H7 (cell line): ENCODE measurements at regions not wholly inside any gene's neighbourhood (a gene's known extent, or its start where the extent isn't known, plus 50 kb on each side); places are given as distances from the start of the nearest gene placed in this dataset.
A peak's percentile ranks its signal among the peaks of the same experiment; 100 is the strongest.

Source experiments
- DNase-seq: peaks from one replicate; pipeline ENCODE4 v3.0.0; 2012
- H3K27me3 ChIP-seq: 2 replicates; pipeline ENCODE4 v1.6.0; 2011; ENCODE audit warnings: mild to moderate bottlenecking, low read length; ENCODE audit not compliant: control insufficient read depth, insufficient read depth
- H3K36me3 ChIP-seq: replicated peaks from 2 replicates; pipeline ENCODE4 v1.5.1; 2011; ENCODE audit warnings: low read length; ENCODE audit not compliant: control insufficient read depth, insufficient read depth
- H3K4me3 ChIP-seq: 2 replicates; pipeline ENCODE4 v1.5.1; 2011; ENCODE audit warnings: low read depth, mild to moderate bottlenecking, control low read depth, low read length, moderate library complexity; ENCODE audit not compliant: insufficient read depth

DNA sequence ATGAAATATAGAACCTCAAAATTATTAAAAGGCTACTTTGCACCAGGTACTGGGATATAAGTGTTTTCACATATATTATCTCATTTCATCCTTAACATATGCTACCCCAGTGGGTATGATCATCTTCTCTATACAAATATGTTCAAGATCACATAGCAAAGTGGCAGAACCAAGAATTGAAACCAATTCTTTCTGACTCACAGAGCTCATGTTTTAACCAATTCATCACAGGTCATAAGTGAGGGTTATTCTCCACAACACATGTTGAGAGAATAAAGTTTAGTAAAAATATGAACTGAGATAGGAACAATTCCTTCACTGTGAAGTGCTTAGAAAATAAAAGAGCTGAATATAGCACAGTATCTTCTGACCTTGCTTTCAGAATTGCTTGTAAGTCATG is 442.9 kb upstream of the RASGEF1B start:
- no peak for DNase-seq
- no peak overlapping the region for H3K4me3 ChIP-seq
- no peaks in the 10 kb centered on the region for H3K36me3 ChIP-seq
- H3K27me3 ChIP-seq: no peaks in the 10 kb centered on the region

DNA sequence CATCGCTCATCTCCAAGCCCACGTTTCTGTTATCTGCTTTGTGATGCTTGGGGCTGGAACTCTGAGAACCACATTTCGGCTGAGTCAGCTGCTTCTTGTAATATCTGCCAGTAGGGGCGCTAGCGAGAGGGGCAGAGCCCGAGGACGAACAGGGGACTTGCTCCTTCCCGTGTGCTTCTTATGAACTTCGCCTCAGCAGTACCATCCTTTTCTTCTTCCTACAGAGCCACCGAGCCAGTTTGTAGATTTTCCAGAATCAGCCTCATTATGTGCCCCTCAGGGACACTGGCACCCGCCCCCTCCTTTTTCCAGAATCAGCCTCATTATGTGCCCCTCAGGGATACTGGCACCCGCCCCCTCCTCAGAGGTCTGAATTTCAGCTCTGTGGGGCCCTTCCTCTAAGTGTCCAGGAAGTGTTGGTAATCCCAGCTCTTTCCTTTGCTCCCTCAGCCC is 441.7 kb upstream of the RASGEF1B start:
- no peak overlapping the region for H3K4me3 ChIP-seq
- peak; percentile 67 for DNase-seq
- H3K36me3 ChIP-seq: no peaks in the 10 kb centered on the region
- H3K27me3 ChIP-seq: no peaks in the 10 kb centered on the region

DNA sequence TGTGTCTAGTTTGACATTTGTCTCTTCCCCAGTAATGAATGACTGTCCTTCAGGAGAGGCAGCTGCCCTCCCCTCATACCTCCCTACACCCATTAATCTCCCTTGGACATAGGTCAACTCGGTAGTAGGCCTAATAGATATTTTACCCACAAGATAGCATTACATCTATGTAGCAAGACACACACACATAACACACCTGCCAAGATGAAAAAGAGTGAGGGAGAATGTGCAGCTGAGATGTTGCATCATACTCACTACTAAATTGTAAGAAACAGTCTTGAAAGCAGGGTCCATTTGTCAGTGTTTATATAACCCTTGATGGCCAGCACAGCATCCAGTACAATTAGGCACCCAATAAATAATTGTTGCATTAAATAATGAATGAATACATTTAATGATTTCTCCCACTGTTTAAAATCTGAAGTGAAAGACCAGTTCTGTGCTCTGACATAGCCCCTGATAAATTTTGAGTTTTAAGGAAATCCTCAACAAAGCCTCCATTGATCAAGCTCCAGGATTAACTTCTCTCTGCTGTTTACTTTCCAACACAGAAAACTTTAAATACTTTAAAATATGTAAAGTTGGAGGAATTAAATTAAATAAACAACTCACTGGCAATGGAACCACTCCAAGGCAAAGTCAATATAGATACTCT is 440.8 kb upstream of the RASGEF1B start:
- Histone ChIP-seq H3K36me3 (no peaks in the 10 kb centered on the region), H3K4me3 (no peak overlapping the region), H3K27me3 (no peaks in the 10 kb centered on the region)
- no peak for DNase-seq

DNA sequence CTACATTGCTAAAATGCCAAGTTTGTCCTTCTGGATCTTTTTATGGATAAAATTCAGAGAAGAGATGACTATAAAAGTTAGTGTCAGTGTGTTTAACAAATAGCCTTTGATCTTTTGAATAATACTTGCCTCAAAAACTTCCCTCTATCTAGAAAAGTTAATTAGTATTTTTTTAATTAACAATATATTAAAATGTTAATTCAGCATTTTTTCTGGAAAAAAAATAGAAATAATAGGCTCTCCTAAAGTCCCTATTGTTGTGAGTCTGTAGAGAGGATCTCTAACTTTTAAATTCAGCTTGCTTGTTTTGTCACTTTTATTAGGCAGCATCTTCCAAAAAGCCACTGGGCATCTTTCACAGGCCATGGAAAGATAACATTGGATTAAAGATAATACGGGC is 435.2 kb upstream of the RASGEF1B start:
- Histone ChIP-seq H3K4me3 (no peak overlapping the region), H3K36me3 (no peaks in the 10 kb centered on the region), H3K27me3 (no peaks in the 10 kb centered on the region)
- no peak for DNase-seq

DNA sequence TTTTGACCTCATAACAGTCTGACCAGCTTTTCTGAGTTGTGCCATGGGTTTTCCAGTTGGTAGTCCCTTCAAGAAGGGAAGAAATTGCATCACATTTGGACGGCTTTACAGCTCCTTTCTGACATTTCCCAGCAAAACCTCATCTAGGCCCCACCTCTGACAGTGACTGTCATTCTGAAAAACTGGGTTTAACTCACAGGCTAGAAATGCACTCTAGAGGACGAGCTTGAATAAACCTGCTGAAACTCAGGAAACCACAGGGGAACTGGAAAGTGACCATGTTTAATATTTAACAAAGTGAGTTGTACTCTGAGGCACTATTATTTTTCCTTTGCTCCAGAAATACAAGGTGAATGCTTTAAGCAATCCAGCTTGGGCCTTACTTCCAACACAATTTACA is 434.3 kb upstream of the RASGEF1B start:
- no peak for DNase-seq

DNA sequence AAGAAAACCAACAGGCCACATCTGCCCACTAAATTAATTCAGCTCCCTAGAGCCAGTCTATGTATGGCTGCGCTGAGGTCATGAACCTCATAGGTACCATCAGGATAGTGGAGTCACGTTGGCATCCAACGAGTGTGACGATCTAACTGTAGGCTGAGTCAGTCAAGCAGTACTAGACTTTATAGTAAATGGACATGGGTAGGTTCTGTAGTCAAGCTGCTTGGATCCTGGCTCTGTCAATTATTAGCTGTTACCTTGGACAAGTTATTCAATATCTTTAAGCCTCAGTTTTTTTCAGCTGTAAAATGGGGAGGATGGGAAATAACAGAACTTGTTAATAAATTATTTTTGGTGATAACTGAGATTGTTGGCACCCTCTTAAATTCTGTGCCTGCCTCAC is 432.4 kb upstream of the RASGEF1B start:
- H3K4me3 ChIP-seq: no peak overlapping the region
- no peaks in the 10 kb centered on the region for H3K27me3 ChIP-seq
- no peak for DNase-seq
- no peaks in the 10 kb centered on the region for H3K36me3 ChIP-seq

More for the DNA sequence above, 434.3 kb upstream of the RASGEF1B start:
- Histone ChIP-seq H3K27me3 (no peaks in the 10 kb centered on the region), H3K36me3 (no peaks in the 10 kb centered on the region), H3K4me3 (no peak overlapping the region)

DNA sequence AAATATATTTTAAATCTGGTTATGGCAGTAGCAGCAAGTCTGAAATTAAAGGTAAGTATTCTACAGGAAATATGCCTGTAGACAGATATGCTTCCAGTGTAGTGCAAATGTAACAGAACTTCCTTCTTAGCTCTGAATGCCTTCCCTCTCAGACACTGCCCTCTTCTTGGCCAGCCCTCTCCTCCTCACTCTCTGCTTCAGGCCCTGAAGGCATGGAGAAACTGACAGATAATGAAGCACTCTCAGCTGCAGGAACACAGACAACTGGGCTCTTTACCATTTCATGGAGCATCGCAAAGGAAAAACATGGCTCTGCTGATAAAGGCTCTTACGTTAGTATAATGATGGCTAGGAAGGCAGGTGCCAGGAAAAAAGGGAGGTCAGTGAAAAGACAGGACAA is 431.5 kb upstream of the RASGEF1B start:
- Histone ChIP-seq H3K4me3 (no peak overlapping the region), H3K27me3 (no peaks in the 10 kb centered on the region), H3K36me3 (no peaks in the 10 kb centered on the region)
- DNase-seq: no peak

DNA sequence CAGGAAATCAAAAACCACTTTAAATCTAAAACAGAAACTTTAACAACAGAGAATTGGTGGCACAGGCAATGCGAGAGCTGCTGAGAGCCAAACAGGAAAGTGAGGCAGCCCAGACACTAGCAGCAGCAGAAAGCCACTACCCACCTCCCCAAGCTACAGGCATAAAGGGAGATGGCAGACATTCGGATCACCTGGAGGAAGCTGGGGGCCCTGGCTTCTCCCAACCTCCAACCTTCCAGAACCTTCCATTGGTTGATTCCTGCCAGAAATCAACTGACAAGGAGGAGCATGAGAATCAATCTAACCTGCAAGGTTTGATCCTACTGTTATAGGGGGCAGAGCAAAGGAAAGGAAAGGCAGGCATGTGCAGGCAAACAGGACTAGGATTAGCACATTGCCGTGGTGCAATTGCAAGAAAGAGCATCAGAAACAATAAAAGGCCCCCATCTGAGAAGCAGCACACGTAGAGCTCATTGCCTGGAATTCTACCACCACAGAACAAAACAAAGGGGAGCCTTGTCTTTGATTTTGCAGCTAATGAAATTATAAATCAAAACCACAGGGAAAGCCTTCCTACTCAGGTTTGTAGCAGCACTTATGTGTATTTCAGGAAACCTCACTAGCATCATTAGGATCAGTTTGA is 427.3 kb upstream of the RASGEF1B start:
- no peak for DNase-seq
- Histone ChIP-seq H3K4me3 (no peak overlapping the region), H3K27me3 (no peaks in the 10 kb centered on the region), H3K36me3 (no peaks in the 10 kb centered on the region)

DNA sequence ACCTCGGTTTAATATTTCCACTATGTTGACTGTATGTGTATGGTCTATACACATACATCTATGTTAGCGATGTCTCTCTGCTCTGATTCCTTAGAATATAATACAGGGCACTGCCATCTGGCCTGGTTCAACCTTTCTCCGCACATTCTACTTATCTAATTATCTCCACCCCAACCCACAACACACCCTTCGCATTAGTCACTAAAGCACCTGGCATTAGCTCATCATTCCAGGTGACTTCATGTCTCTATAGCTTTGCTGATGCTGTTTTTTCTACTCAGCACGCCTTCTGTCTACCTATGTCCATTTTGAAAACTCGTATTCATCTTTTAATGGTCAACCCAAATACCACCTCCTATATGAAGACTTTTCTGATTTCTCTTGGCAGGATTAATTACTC is 425.2 kb upstream of the RASGEF1B start:
- no peaks in the 10 kb centered on the region for H3K36me3 ChIP-seq
- no peak for DNase-seq
- H3K27me3 ChIP-seq: no peaks in the 10 kb centered on the region
- H3K4me3 ChIP-seq: no peak overlapping the region

DNA sequence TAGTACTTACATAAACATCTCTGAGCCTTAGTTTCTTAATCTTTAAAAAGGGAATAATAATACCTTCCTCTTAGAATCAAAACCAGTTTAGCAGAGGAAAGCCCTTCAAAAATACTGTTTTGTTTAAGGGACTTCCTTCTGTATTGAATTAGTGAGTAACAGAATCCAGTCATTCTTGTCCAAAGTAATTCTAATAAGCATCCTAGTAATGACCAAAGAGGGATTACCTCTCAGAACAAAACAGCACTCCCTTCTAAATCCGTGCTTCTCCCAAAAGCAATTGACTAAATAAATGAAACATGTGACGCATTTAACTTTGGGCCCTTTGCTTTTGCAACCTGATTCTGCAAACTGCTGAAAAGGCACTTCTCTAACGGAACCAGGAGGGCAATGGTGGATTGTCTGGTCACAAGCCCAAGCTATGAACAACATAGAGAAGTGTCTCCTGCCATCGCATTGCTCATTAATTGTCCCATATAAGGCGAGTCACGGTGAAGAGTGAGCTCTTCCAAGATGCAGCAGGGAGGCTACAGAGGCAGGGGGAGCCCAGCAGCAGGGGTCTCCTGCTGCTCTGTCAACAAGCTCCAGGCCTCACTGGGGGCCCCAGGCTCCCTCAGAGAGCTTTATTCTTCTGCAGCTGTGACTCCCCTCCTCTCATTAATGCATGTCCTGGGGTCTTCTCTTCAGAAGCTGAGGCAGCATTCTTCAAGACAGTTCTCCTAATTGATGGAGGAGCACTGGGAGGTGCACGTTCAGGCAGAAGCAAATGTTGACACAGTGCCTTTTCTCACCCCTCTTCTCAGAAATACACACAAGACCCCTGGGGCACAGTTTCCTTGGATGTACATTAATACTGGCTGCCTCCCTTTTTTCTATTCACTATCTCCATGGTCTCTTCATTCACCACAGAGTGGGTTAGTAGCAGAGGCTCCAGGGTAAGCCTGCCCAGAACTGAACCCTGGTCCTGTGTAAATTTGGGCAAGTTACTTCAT is 419.6 kb upstream of the RASGEF1B start:
- no peak overlapping the region for H3K4me3 ChIP-seq
- DNase-seq: no peak

DNA sequence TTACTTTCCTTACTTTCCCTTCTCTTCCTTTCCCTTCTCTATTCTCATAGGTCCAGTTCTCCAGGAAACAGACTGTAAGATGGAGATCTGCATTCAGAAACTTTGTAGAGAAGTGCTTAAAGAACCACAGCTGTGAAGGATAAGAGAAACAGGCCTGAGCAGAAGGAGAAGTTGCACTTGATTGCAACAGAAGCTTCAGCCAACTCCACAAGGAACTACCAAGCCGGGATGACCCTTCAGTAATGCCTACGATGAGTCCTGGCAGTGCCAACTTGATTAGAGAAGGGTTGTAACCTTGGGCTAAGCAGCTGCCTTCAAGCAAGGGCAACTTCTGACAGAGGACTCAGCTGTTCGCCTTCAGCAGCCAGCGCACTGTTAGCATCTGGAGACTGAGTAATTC is 413.3 kb upstream of the RASGEF1B start:
- DNase-seq: no peak
- Histone ChIP-seq H3K36me3 (no peaks in the 10 kb centered on the region), H3K27me3 (no peaks in the 10 kb centered on the region), H3K4me3 (no peak overlapping the region)

More for the DNA sequence above, 419.6 kb upstream of the RASGEF1B start:
- H3K36me3 ChIP-seq: no peaks in the 10 kb centered on the region
- no peaks in the 10 kb centered on the region for H3K27me3 ChIP-seq

DNA sequence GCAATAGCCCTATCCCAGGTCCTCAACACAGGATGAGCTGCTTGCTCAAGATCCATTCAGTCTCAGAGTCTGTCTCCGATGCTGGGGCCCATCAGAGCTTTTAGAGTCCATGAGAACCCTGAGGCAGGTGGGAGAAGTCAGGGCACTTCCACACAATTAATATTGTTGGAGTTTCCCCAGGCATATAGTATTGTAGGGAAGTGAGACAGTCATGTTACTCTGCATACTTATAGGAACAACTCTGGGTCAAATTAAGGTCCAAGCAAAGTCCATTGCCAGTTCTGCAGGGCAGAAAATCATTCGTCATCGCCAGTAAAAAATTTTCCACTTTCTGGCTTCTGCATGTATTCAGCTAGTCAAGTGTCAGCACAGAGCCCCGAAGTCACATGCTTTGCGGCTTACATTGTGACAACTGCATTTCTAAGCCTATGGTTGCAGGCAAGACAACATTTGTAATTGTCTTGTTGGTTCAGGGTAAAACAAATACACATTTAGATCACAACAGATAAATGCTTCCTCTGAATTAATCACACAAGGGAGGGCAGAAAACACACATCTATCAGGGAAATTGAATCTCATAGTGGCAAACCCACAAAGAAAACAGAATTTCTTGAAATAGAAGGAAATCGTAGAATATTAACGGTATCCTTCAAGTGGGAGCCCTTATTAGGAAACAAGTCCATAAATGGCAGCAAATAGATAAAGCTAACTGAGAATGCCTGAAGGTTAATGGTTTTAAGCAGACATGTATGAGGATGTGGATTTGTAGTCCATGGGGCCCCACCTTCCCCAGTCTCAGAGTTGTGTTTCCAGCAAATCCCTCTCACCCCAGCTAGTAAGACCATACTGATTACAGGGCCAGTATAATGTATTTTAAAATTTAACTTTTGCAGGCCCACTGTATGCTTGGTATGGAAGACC is 412.1 kb upstream of the RASGEF1B start:
- H3K36me3 ChIP-seq: no peaks in the 10 kb centered on the region
- no peak overlapping the region for H3K4me3 ChIP-seq
- H3K27me3 ChIP-seq: no peaks in the 10 kb centered on the region
- no peak for DNase-seq

DNA sequence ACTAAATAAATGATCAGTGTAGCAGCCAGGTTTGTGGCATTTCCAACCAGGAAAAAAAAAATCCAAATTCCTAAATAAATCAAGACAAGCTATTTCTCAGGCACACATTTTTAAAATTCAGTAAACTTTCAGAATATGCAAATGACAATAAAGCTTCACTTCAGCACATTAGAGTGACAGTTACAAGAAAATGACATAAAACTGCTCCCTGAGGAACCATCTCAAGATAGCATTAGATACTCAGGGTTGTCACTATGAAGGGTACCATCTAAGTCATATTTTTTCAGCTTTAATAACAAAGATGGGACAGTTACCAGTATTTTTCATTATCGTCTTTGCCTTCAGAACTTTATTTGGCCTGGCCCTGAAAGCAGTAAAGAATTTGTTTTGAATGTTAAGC is 411.3 kb upstream of the RASGEF1B start:
- no peak for DNase-seq
- Histone ChIP-seq H3K4me3 (no peak overlapping the region), H3K36me3 (no peaks in the 10 kb centered on the region), H3K27me3 (no peaks in the 10 kb centered on the region)
